ENCODE measurements at regions not wholly inside any gene's neighbourhood (a gene's known extent, or its start where the extent isn't known, plus 50 kb on each side); places are given as distances from the start of the nearest gene placed in this dataset.
A peak's percentile ranks its signal among the peaks of the same experiment; 100 is the strongest.

- H3K4me2 ChIP-seq (ENCODE audit: unreplicated experiment): peak overlapping the region; percentile 91
- no peak for TF ChIP-seq EZH2phosphoT487 (IDR thresholded peaks at IDR 0.05; ENCODE audit: insufficient read depth, low read depth)
- no peak for TF ChIP-seq EZH2 (IDR thresholded peaks at IDR 0.05; ENCODE audit: insufficient read depth, poor library complexity, severe bottlenecking)
These were observed 536.0 kb upstream of the WWC1 start for GRCh38 chr5:167755420-167755819.

GRCh38 chr5:167759057-167759821, 532.2 kb upstream of the WWC1 start:
- Histone ChIP-seq H3K4me2 (ENCODE audit: unreplicated experiment) (peak overlapping the region; percentile 16), H3K4me1 (ENCODE audit: insufficient read depth) (peaks cover 68% of the 10 kb centered on the region), H3F3A (ENCODE audit: insufficient read depth) (peaks cover 68% of the 10 kb centered on the region), H3K9me3 (ENCODE audit: low read depth) (no peaks in the 10 kb centered on the region), H2AFZ (no peak overlapping the region), H3K9ac (peak overlapping the region; percentile 43), H4K20me1 (ENCODE audit: insufficient read depth) (no peaks in the 10 kb centered on the region), H3K27me3 (replicated peaks; ENCODE audit: insufficient read depth) (no peaks in the 10 kb centered on the region), H3K79me2 (ENCODE audit: insufficient read depth) (peaks cover 78% of the 10 kb centered on the region), H3K9me2 (ENCODE audit: insufficient read depth) (no peaks in the 10 kb centered on the region), H3K36me3 (ENCODE audit: low read depth) (peaks cover 6% of the 10 kb centered on the region; the same call in 1 of the 2 replicates), H3K27ac (peak overlapping the region; percentile 80), H3K4me3 (no peak overlapping the region)
- WGBS, 2 experiments (ENCODE audit: low coverage in 1 of 2, low lambda C conversion rate in 2 of 2, missing lambda C conversion rate in 2 of 2): 5 to 11% methylated on average over 2 of the region's 2 CpGs
- TF ChIP-seq EZH2 (IDR thresholded peaks at IDR 0.05; ENCODE audit: insufficient read depth, poor library complexity, severe bottlenecking): no peak
- TF ChIP-seq EZH2phosphoT487 (IDR thresholded peaks at IDR 0.05; ENCODE audit: insufficient read depth, low read depth): 0 out of 2 replicates have a peak, but pooled peaks have one; percentile 59
- in situ Hi-C loops (cut with MboI): no loop called here
- DNase-seq: peak; percentile 68

More at GRCh38 chr5:167755420-167755819, 536.0 kb upstream of the WWC1 start:
- H3K9ac ChIP-seq: peak overlapping the region; percentile 74
- H3K79me2 ChIP-seq (ENCODE audit: insufficient read depth): peaks cover 50% of the 10 kb centered on the region
- no peaks in the 10 kb centered on the region for H3K9me2 ChIP-seq (ENCODE audit: insufficient read depth)
- WGBS, 2 experiments (ENCODE audit: low coverage in 1 of 2, low lambda C conversion rate in 2 of 2, missing lambda C conversion rate in 2 of 2): 28 to 33% methylated on average over 2 of the region's 2 CpGs
- peaks cover 6% of the 10 kb centered on the region; the same call in 1 of the 2 replicates for H3K36me3 ChIP-seq (ENCODE audit: low read depth)
- no peaks in the 10 kb centered on the region for H3K27me3 ChIP-seq (replicated peaks; ENCODE audit: insufficient read depth)
- no peaks in the 10 kb centered on the region for H3K9me3 ChIP-seq (ENCODE audit: low read depth)
- no peaks in the 10 kb centered on the region for H4K20me1 ChIP-seq (ENCODE audit: insufficient read depth)
- peaks cover 59% of the 10 kb centered on the region for H3F3A ChIP-seq (ENCODE audit: insufficient read depth)
- peak overlapping the region; percentile 79 for H3K27ac ChIP-seq
- DNase-seq: no peak
- H2AFZ ChIP-seq: no peak overlapping the region
- H3K4me1 ChIP-seq (ENCODE audit: insufficient read depth): peaks cover 79% of the 10 kb centered on the region
- peak overlapping the region; percentile 72 for H3K4me3 ChIP-seq
- in situ Hi-C loops (cut with MboI): no loop called here

GRCh38 chr5:167763772-167764171, 527.7 kb upstream of the WWC1 start:
- no peaks in the 10 kb centered on the region for H3K9me3 ChIP-seq (ENCODE audit: low read depth)
- H3K79me2 ChIP-seq (ENCODE audit: insufficient read depth): peaks cover 87% of the 10 kb centered on the region
- no peak overlapping the region for H2AFZ ChIP-seq
- H3F3A ChIP-seq (ENCODE audit: insufficient read depth): peaks cover 78% of the 10 kb centered on the region
- peaks cover 4% of the 10 kb centered on the region; the same call in 1 of the 2 replicates for H3K36me3 ChIP-seq (ENCODE audit: low read depth)
- H3K27ac ChIP-seq: peak overlapping the region; percentile 98
- H3K4me3 ChIP-seq: no peak overlapping the region
- 1 to 2% methylated on average over 4 of the region's 4 CpGs for WGBS, 2 experiments (ENCODE audit: low coverage in 1 of 2, low lambda C conversion rate in 2 of 2, missing lambda C conversion rate in 2 of 2)
- peak; percentile 98 for DNase-seq
- peak overlapping the region; percentile 81 for H3K9ac ChIP-seq
- no peaks in the 10 kb centered on the region for H3K9me2 ChIP-seq (ENCODE audit: insufficient read depth)
- no peaks in the 10 kb centered on the region for H4K20me1 ChIP-seq (ENCODE audit: insufficient read depth)
- in situ Hi-C loops (cut with MboI): no loop called here
- peak overlapping the region; percentile 62 for H3K4me2 ChIP-seq (ENCODE audit: unreplicated experiment)
- TF ChIP-seq EZH2phosphoT487 (IDR thresholded peaks at IDR 0.05; ENCODE audit: insufficient read depth, low read depth) (peak; percentile 57; the same call in 1 of the 2 replicates), EZH2 (IDR thresholded peaks at IDR 0.05; ENCODE audit: insufficient read depth, poor library complexity, severe bottlenecking) (no peak)
- no peaks in the 10 kb centered on the region for H3K27me3 ChIP-seq (replicated peaks; ENCODE audit: insufficient read depth)
- H3K4me1 ChIP-seq (ENCODE audit: insufficient read depth): peaks cover 77% of the 10 kb centered on the region

GRCh38 chr5:167764641-167765289, 526.7 kb upstream of the WWC1 start:
- 69 to 75% methylated on average over 6 of the region's 6 CpGs for WGBS, 2 experiments (ENCODE audit: low coverage in 1 of 2, low lambda C conversion rate in 2 of 2, missing lambda C conversion rate in 2 of 2)
- H3K9me2 ChIP-seq (ENCODE audit: insufficient read depth): no peaks in the 10 kb centered on the region
- peaks cover 79% of the 10 kb centered on the region for H3F3A ChIP-seq (ENCODE audit: insufficient read depth)
- peak; percentile 21 for DNase-seq
- H3K27me3 ChIP-seq (replicated peaks; ENCODE audit: insufficient read depth): no peaks in the 10 kb centered on the region
- H3K27ac ChIP-seq: peak overlapping the region; percentile 98
- no peaks in the 10 kb centered on the region for H4K20me1 ChIP-seq (ENCODE audit: insufficient read depth)
- TF ChIP-seq EZH2 (IDR thresholded peaks at IDR 0.05; ENCODE audit: insufficient read depth, poor library complexity, severe bottlenecking): no peak
- no peak for TF ChIP-seq EZH2phosphoT487 (IDR thresholded peaks at IDR 0.05; ENCODE audit: insufficient read depth, low read depth)
- H3K9me3 ChIP-seq (ENCODE audit: low read depth): no peaks in the 10 kb centered on the region
- no peak overlapping the region for H2AFZ ChIP-seq
- peak overlapping the region; percentile 62 for H3K4me2 ChIP-seq (ENCODE audit: unreplicated experiment)
- no peak overlapping the region for H3K4me3 ChIP-seq
- H3K9ac ChIP-seq: peak overlapping the region; percentile 81
- peaks cover 88% of the 10 kb centered on the region for H3K79me2 ChIP-seq (ENCODE audit: insufficient read depth)
- H3K4me1 ChIP-seq (ENCODE audit: insufficient read depth): peaks cover 73% of the 10 kb centered on the region
- in situ Hi-C loops (cut with MboI): no loop called here
- H3K36me3 ChIP-seq (ENCODE audit: low read depth): peaks cover 4% of the 10 kb centered on the region; the same call in 1 of the 2 replicates
